Liver (tissue), 8 donors: ENCODE measurements at regions not wholly inside any gene's neighbourhood (a gene's known extent, or its start where the extent isn't known, plus 50 kb on each side); places are given as distances from the start of the nearest gene placed in this dataset.
A peak's percentile ranks its signal among the peaks of the same experiment; 100 is the strongest.
"Not testable (repeated sequence)": the region's sequence is repeated elsewhere in the genome, so short reads cannot be mapped to it uniquely, and the experiment has no call there.

ENCODE experiments used
- DNase-seq: peaks from one replicate; pipeline ENCODE4 v3.0.0-alpha.2; 2017; ENCODE audit warnings: low spot score
- H3K27ac ChIP-seq, 2 donors: one replicate each; pipeline ENCODE4 v1.7.0; 2013; ENCODE audit warnings: inconsistent platforms in 2 of 2, low read length in 2 of 2, control low read depth in 1 of 2, low read depth in 1 of 2, mild to moderate bottlenecking in 1 of 2
- H3K27me3 ChIP-seq, 4 donors: one replicate each; pipeline versions ENCODE4 v1.6.1 to v1.7.0; 2013; ENCODE audit warnings: low read length in 3 of 4, inconsistent platforms in 1 of 4, mild to moderate bottlenecking in 1 of 4, moderate library complexity in 1 of 4; ENCODE audit not compliant: control insufficient read depth in 4 of 4, insufficient read depth in 4 of 4
- H3K36me3 ChIP-seq, 4 donors: one replicate each; pipeline versions ENCODE4 v1.6.1 to v1.7.0; 2013; ENCODE audit warnings: low read length in 3 of 4, mild to moderate bottlenecking in 3 of 4, low read depth in 1 of 4, moderate library complexity in 1 of 4; ENCODE audit not compliant: control insufficient read depth in 4 of 4, insufficient read depth in 3 of 4
- H3K4me1 ChIP-seq, 4 donors: one replicate each; pipeline versions ENCODE4 v1.6.1 to v1.7.0; 2013; ENCODE audit warnings: low read length in 3 of 4, mild to moderate bottlenecking in 3 of 4, moderate library complexity in 1 of 4; ENCODE audit not compliant: control insufficient read depth in 4 of 4, insufficient read depth in 4 of 4
- H3K4me3 ChIP-seq, 3 donors: one replicate each; pipeline versions ENCODE4 v1.6.1 to v1.7.0; 2013; ENCODE audit warnings: low read length in 3 of 3, control low read depth in 1 of 3, low read depth in 1 of 3, mild to moderate bottlenecking in 1 of 3
- H3K9ac ChIP-seq, 2 donors: one replicate each; pipeline ENCODE4 v1.7.0; 2013; ENCODE audit warnings: low read length in 2 of 2, mild to moderate bottlenecking in 2 of 2, moderate library complexity in 2 of 2, control low read depth in 1 of 2, low read depth in 1 of 2
- H3K9me3 ChIP-seq, 4 donors: one replicate each; pipeline versions ENCODE4 v1.6.1 to v1.7.0; 2013; ENCODE audit warnings: low read length in 3 of 4; ENCODE audit not compliant: control insufficient read depth in 4 of 4
- FOXA1 ChIP-seq: IDR thresholded peaks from 2 replicates; pipeline ENCODE4 v1.6.1; 2016; ENCODE audit warnings: antibody characterized with exemption
- FOXA2 ChIP-seq: IDR thresholded peaks from 2 replicates; pipeline ENCODE4 v1.6.1; 2016; ENCODE audit warnings: antibody characterized with exemption
- GABPA ChIP-seq, 2 donors: IDR thresholded peaks in 1 of 2; conservative IDR thresholded peaks in 1 of 2; 2 replicates each; pipeline ENCODE4 v1.6.1; 2016; ENCODE audit warnings: antibody characterized with exemption in 2 of 2, mild to moderate bottlenecking in 1 of 2, moderate library complexity in 1 of 2
- HNF4A ChIP-seq, 2 donors: conservative IDR thresholded peaks; 2 replicates each; pipeline ENCODE4 v1.6.1; 2016; ENCODE audit warnings: antibody characterized with exemption in 2 of 2, mild to moderate bottlenecking in 2 of 2
- HNF4G ChIP-seq: IDR thresholded peaks from 2 replicates; pipeline ENCODE4 v1.6.1; 2016; ENCODE audit warnings: antibody characterized with exemption
- JUND ChIP-seq, 2 donors: IDR thresholded peaks; 2 replicates each; pipeline ENCODE4 v1.6.1; 2016; ENCODE audit warnings: antibody characterized with exemption in 2 of 2
- NR2F2 ChIP-seq: IDR thresholded peaks from 2 replicates; pipeline ENCODE4 v1.6.1; 2016; ENCODE audit warnings: antibody characterized with exemption
- RAD21 ChIP-seq, 2 donors: IDR thresholded peaks; 2 replicates each; pipeline ENCODE4 v1.6.1; 2016; ENCODE audit warnings: antibody characterized with exemption in 2 of 2, mild to moderate bottlenecking in 2 of 2
- RXRA ChIP-seq, 2 donors: IDR thresholded peaks; 2 replicates each; pipeline ENCODE4 v1.6.1; 2017 to 2018; ENCODE audit warnings: antibody characterized with exemption in 2 of 2, mild to moderate bottlenecking in 1 of 2
- YY1 ChIP-seq: IDR thresholded peaks from 2 replicates; pipeline ENCODE4 v1.6.1; 2016; ENCODE audit warnings: antibody characterized with exemption, mild to moderate bottlenecking
- WGBS: extraction: QIAGEN DNeasy Blood & Tissue Kit; methylation state at CpG from one replicate; pipeline ENCODE4 v1.1.7; 2013; 5-methylcytosine and 5-hydroxymethylcytosine counted together
- TF ChIP-seq, protein P1 (sequence below): IDR thresholded peaks from 2 replicates; pipeline ENCODE4 v1.6.1; 2016; ENCODE audit warnings: antibody characterized with exemption, mild to moderate bottlenecking
- TF ChIP-seq, protein P2 (sequence below): fragments of 150-350 bp; IDR thresholded peaks from 2 replicates; pipeline ENCODE4 v1.5.1; 2017; ENCODE audit warnings: improper control_type of control experiment, low read depth, low read length; ENCODE audit not compliant: missing input control
- donor health status: healthy.
- donor health status: healthy.
- donor health status: healthy.
- donor health status: healthy.
- donor health status: healthy.

DNA sequence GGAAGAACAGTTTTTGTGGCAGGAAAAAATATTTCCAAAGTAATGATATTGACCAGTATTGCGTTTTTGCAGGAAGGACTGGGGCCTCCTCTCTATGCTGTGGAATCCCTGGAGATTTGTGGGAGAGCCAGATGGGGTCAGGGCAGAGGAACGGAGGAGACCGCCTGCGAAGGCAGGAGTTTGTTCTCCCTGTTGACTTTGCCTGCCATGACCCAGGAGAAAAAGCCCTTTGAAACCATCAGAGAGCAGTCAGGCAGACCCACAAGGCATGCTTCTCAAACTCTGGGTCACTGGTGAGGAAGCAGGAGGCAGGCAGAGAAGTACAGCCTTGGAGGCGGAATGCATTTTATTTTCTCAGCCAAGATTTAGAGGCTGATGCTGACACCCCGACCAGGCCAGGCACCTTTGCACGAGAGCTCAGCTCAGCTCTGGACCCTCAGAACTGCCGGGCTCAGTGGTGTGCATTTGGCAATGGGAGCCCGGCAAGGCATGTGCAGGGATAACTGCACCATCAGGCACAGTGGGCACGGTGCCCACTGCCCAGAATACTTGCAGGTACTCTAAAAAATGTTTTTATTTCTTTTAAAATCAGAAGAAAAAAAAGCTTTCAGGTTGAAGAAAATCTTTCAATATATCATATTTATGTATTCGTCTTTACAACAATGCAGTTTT lies 410.4 kb downstream of the RPS24 start:
- Histone ChIP-seq H3K9ac (no peak overlapping the region), H3K27ac (no peak overlapping the region), H3K4me3 (no peak overlapping the region), H3K36me3 (no peaks in the 10 kb centered on the region), H3K9me3 (no peaks in the 10 kb centered on the region), H3K4me1 (peaks cover 0 to 4% (median 0%) of the 10 kb centered on the region in 4 donors), H3K27me3 (no peaks in the 10 kb centered on the region)
- TF ChIP-seq YY1 (no peak), RXRA (IDR thresholded peaks at IDR 0.05) (no peak)
- no peak for DNase-seq
- 84% methylated on average over 11 of the region's 11 CpGs for WGBS

DNA sequence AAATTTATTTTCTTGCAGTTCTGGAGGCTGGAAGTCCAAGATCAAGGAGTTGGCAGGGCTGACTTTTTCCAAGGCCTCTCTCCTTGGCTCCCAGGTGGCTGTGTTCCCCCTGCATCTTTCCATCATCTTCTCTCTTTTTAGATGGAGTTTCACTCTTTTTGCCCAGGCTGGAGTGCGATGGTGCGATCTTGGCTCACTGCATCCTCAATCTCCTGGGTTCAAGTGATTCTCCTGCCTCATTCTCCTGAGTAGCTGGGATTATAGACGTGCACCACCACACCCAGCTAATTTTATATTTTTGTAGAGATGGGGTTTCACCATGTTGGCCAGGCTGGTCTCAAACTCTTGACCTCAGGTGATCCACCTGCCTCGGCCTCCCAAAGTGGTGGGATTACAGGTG lies 411.1 kb downstream of the RPS24 start:
- not testable (repeated sequence) for H3K9me3 ChIP-seq, H3K9ac ChIP-seq, H3K4me3 ChIP-seq, H3K27ac ChIP-seq, H3K4me1 ChIP-seq, DNase-seq, H3K27me3 ChIP-seq, H3K36me3 ChIP-seq
- 94% methylated on average over 4 of the region's 4 CpGs for WGBS

DNA sequence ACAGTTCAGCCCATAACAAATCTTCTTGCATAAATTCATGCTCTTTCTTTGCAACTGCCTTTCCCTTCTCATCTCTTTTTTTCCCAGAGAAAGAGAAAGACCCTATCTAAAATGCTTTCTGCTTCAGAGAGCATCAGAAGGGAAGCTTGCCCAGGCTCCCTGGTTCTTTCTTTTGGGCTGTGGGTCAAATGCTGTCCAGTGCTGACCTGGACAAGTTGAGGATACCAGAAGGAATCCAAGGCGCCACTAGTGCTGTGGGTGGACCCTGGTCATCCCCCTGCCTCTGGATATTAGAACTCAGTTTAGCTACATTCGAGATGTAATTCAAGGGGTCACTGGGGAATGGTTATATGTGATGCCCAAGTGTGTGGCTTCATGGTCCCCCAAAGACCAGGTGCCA lies 411.6 kb downstream of the RPS24 start:
- H3K9ac ChIP-seq, result no peak overlapping the region
- no peaks in the 10 kb centered on the region for H3K36me3 ChIP-seq
- 98% methylated on average over 2 of the region's 2 CpGs for WGBS
- peaks cover 0 to 4% (median 0%) of the 10 kb centered on the region in 4 donors for H3K4me1 ChIP-seq
- H3K27me3 ChIP-seq, result no peaks in the 10 kb centered on the region
- no peak for TF ChIP-seq JUND (IDR thresholded peaks at IDR 0.05)
- TF ChIP-seq, protein P1, sequence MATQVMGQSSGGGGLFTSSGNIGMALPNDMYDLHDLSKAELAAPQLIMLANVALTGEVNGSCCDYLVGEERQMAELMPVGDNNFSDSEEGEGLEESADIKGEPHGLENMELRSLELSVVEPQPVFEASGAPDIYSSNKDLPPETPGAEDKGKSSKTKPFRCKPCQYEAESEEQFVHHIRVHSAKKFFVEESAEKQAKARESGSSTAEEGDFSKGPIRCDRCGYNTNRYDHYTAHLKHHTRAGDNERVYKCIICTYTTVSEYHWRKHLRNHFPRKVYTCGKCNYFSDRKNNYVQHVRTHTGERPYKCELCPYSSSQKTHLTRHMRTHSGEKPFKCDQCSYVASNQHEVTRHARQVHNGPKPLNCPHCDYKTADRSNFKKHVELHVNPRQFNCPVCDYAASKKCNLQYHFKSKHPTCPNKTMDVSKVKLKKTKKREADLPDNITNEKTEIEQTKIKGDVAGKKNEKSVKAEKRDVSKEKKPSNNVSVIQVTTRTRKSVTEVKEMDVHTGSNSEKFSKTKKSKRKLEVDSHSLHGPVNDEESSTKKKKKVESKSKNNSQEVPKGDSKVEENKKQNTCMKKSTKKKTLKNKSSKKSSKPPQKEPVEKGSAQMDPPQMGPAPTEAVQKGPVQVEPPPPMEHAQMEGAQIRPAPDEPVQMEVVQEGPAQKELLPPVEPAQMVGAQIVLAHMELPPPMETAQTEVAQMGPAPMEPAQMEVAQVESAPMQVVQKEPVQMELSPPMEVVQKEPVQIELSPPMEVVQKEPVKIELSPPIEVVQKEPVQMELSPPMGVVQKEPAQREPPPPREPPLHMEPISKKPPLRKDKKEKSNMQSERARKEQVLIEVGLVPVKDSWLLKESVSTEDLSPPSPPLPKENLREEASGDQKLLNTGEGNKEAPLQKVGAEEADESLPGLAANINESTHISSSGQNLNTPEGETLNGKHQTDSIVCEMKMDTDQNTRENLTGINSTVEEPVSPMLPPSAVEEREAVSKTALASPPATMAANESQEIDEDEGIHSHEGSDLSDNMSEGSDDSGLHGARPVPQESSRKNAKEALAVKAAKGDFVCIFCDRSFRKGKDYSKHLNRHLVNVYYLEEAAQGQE, result peak; percentile 14
- no peak for DNase-seq
- H3K4me3 ChIP-seq, result no peak overlapping the region
- H3K27ac ChIP-seq, result no peak overlapping the region
- H3K9me3 ChIP-seq, result no peaks in the 10 kb centered on the region

DNA sequence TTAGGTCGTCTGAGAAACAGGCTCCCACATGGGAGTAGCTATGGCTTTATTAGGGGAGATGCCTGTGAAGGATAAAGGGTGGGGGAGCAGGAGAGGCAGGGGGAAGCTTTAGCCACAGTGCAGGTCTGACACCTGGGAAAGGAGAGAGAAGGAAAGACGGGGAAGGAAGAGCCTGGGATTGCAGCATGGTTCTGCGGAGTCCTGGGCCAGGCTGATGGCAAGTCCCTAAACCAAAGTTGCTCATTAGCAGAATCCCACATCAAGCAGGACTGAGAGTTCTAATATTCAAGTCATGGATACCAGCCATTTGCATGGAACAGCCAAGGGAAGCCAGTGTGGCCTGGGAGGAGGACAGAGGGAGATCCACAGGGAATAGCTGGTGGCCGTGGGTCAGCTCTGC lies 414.8 kb downstream of the RPS24 start:
- Histone ChIP-seq H3K4me1 (peaks cover 0 to 4% (median 0%) of the 10 kb centered on the region in 4 donors), H3K4me3 (no peak overlapping the region), H3K9me3 (no peaks in the 10 kb centered on the region), H3K36me3 (no peaks in the 10 kb centered on the region), H3K9ac (no peak overlapping the region), H3K27ac (no peak overlapping the region), H3K27me3 (no peaks in the 10 kb centered on the region)
- no peak for DNase-seq
- WGBS, result 92% methylated on average over 4 of the region's 4 CpGs
- no peak for TF ChIP-seq FOXA2
- no peak for TF ChIP-seq HNF4G
- no peak for TF ChIP-seq FOXA1
- TF ChIP-seq GABPA (IDR thresholded peaks at IDR 0.05 in 1 of 2, conservative IDR thresholded peaks at IDR 0.05 in 1 of 2), result no peak
- TF ChIP-seq HNF4A (conservative IDR thresholded peaks at IDR 0.05), result no peak
- TF ChIP-seq, protein P1, result no peak
- no peak for TF ChIP-seq JUND (IDR thresholded peaks at IDR 0.05)
- TF ChIP-seq NR2F2, result no peak
- TF ChIP-seq, protein P2, sequence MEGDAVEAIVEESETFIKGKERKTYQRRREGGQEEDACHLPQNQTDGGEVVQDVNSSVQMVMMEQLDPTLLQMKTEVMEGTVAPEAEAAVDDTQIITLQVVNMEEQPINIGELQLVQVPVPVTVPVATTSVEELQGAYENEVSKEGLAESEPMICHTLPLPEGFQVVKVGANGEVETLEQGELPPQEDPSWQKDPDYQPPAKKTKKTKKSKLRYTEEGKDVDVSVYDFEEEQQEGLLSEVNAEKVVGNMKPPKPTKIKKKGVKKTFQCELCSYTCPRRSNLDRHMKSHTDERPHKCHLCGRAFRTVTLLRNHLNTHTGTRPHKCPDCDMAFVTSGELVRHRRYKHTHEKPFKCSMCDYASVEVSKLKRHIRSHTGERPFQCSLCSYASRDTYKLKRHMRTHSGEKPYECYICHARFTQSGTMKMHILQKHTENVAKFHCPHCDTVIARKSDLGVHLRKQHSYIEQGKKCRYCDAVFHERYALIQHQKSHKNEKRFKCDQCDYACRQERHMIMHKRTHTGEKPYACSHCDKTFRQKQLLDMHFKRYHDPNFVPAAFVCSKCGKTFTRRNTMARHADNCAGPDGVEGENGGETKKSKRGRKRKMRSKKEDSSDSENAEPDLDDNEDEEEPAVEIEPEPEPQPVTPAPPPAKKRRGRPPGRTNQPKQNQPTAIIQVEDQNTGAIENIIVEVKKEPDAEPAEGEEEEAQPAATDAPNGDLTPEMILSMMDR, result no peak
- TF ChIP-seq RAD21 (IDR thresholded peaks at IDR 0.05), result no peak
